ENCODE measurements at regions not wholly inside any gene's neighbourhood (a gene's known extent, or its start where the extent isn't known, plus 50 kb on each side); places are given as distances from the start of the nearest gene placed in this dataset.

- CTCF ChIA-PET, result no interaction called here
- H3K27ac ChIP-seq (ENCODE audit: low read depth, low read length, poor library complexity, severe bottlenecking), result no peak overlapping the region
- no TSS peak for BruUV-seq (replicated peaks)
- H3K4me3 ChIP-seq (ENCODE audit: low read depth, low read length, poor library complexity, severe bottlenecking), result no peak overlapping the region
- no peaks in the 10 kb centered on the region for H3K4me1 ChIP-seq (ENCODE audit: insufficient read depth, low read length, poor library complexity, severe bottlenecking)
- DNase-seq (ENCODE audit: low spot score), result no peak
- intact Hi-C loops (cut with micrococcal nuclease; ENCODE audit: unreplicated experiment), result no loop called here
- TF ChIP-seq CTCF (conservative IDR thresholded peaks at IDR 0.05; ENCODE audit: low read depth, low read length) (no peak), EZH2 (IDR thresholded peaks at IDR 0.05; ENCODE audit: borderline replicate concordance, low read depth, low read length, poor library complexity, severe bottlenecking) (no peak)
- H3K9me3 ChIP-seq (ENCODE audit: low read depth, low read length, poor library complexity, severe bottlenecking), result no peaks in the 10 kb centered on the region
- POLR2A ChIA-PET (ENCODE audit: low non-redundant PET), result no interaction called here
- H3K27me3 ChIP-seq (replicated peaks; ENCODE audit: insufficient read depth, low read depth, low read length, poor library complexity), result peaks cover 58% of the 10 kb centered on the region
- H3K36me3 ChIP-seq (ENCODE audit: insufficient read depth, low read length, poor library complexity, severe bottlenecking), result no peaks in the 10 kb centered on the region
Measured at GRCh38 chr20:48535556-48535955, 292.2 kb downstream of the PREX1 start.

GRCh38 chr20:48532028-48532427 is 295.8 kb downstream of the PREX1 start:
- CTCF ChIA-PET, result interaction anchor here (0.6 kb wide), 1 partner anchor 179 kb away, joined by 3 read pairs; no protein-coding TSS in a partner anchor

GRCh38 chr20:48531505-48531904 is 296.3 kb downstream of the PREX1 start:
- H3K27me3 ChIP-seq (replicated peaks; ENCODE audit: insufficient read depth, low read depth, low read length, poor library complexity), result peaks cover 54% of the 10 kb centered on the region
- ChIA-PET CTCF (no interaction called here), POLR2A (ENCODE audit: low non-redundant PET) (no interaction called here)
- no TSS peak for BruUV-seq (replicated peaks)
- TF ChIP-seq CTCF (conservative IDR thresholded peaks at IDR 0.05; ENCODE audit: low read depth, low read length) (no peak), EZH2 (IDR thresholded peaks at IDR 0.05; ENCODE audit: borderline replicate concordance, low read depth, low read length, poor library complexity, severe bottlenecking) (no peak)
- no peaks in the 10 kb centered on the region for H3K4me1 ChIP-seq (ENCODE audit: insufficient read depth, low read length, poor library complexity, severe bottlenecking)
- no peaks in the 10 kb centered on the region for H3K36me3 ChIP-seq (ENCODE audit: insufficient read depth, low read length, poor library complexity, severe bottlenecking)
- no peak overlapping the region for H3K4me3 ChIP-seq (ENCODE audit: low read depth, low read length, poor library complexity, severe bottlenecking)
- intact Hi-C loops (cut with micrococcal nuclease; ENCODE audit: unreplicated experiment), result no loop called here
- H3K27ac ChIP-seq (ENCODE audit: low read depth, low read length, poor library complexity, severe bottlenecking), result no peak overlapping the region
- H3K9me3 ChIP-seq (ENCODE audit: low read depth, low read length, poor library complexity, severe bottlenecking), result no peaks in the 10 kb centered on the region
- peak; percentile 5 for DNase-seq (ENCODE audit: low spot score)

More at GRCh38 chr20:48532028-48532427, 295.8 kb downstream of the PREX1 start:
- no peak for DNase-seq (ENCODE audit: low spot score)
- H3K27ac ChIP-seq (ENCODE audit: low read depth, low read length, poor library complexity, severe bottlenecking), result no peak overlapping the region
- no peaks in the 10 kb centered on the region for H3K4me1 ChIP-seq (ENCODE audit: insufficient read depth, low read length, poor library complexity, severe bottlenecking)
- intact Hi-C loops (cut with micrococcal nuclease; ENCODE audit: unreplicated experiment), result no loop called here
- no TSS peak for BruUV-seq (replicated peaks)
- H3K36me3 ChIP-seq (ENCODE audit: insufficient read depth, low read length, poor library complexity, severe bottlenecking), result no peaks in the 10 kb centered on the region
- TF ChIP-seq CTCF (conservative IDR thresholded peaks at IDR 0.05; ENCODE audit: low read depth, low read length) (no peak), EZH2 (IDR thresholded peaks at IDR 0.05; ENCODE audit: borderline replicate concordance, low read depth, low read length, poor library complexity, severe bottlenecking) (no peak)
- POLR2A ChIA-PET (ENCODE audit: low non-redundant PET), result no interaction called here
- peaks cover 51% of the 10 kb centered on the region for H3K27me3 ChIP-seq (replicated peaks; ENCODE audit: insufficient read depth, low read depth, low read length, poor library complexity)
- no peaks in the 10 kb centered on the region for H3K9me3 ChIP-seq (ENCODE audit: low read depth, low read length, poor library complexity, severe bottlenecking)
- no peak overlapping the region for H3K4me3 ChIP-seq (ENCODE audit: low read depth, low read length, poor library complexity, severe bottlenecking)

Data from A673 (cell line).